HG03103 (cell line): ENCODE measurements at regions not wholly inside any gene's neighbourhood (a gene's known extent, or its start where the extent isn't known, plus 50 kb on each side); places are given as distances from the start of the nearest gene placed in this dataset.

Experiments used
- ATAC-seq: cut with Tn5 transposase; IDR thresholded peaks from one replicate; pipeline ENCODE4 v1.9.1; 2021; ENCODE audit warnings: low read depth; ENCODE audit not compliant: unreplicated experiment

GRCh38 chr10:107647462-107647861 is 483.0 kb upstream of the SORCS1 start:
- no peak for ATAC-seq

DNA sequence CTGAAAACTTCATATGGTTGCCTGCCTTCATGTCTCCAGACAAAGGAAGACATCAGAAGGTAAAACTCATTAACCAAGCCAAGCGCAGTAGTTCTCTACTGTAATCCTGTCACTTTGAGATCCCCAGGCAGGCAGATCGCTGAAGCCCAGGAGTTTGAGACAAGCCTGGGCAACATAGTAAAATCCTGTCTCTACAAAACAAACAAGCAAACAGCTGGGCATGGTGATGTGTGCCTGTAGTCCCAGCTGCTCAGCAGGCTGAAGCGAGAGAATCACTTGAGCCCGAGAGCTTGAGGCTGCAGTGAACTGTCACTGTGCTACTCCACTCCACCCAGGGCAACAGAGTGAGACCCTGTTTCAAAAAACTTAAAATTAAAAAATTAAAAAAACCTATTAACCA is 467.4 kb upstream of the SORCS1 start:
- ATAC-seq: no peak

GRCh38 chr10:107626862-107627261 is 462.4 kb upstream of the SORCS1 start:
- no peak for ATAC-seq

DNA sequence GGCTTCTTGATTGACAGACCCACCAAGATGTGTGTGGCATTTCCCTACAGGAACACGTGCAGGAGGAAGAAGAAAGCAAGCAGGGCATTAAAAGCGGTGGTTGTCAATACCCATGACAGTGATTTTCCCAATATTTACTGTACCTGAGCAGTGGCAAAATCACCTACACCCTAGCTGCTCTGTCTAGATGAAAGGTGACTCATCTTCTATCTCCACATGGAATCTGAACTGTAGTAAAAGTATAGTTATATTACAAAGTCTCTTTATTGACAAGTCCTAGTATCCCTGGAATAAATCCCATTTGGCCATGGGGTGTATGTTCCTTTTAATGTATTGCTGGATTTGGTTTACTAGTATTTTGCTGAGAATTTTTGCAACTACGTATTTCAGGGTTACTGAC is 458.8 kb upstream of the SORCS1 start:
- ATAC-seq: no peak

DNA sequence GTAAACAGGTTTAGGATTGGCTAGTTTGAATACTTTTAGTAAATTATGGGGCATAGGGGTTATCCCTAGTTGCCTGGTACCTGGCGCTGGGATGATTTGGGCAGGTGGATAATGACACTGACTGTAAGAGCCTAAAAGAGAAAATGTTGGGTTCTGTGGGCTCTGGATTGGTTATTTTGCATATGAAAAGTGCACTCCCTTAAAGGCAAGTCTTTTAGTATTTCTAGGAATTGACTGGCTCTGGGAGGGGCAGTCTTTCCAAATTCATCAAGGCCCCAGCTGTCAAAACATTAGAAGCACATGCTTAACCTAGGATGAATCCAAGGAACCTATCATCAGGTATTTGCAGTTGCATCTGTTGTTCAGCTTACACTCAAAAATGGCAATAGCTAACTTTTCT is 454.6 kb upstream of the SORCS1 start:
- ATAC-seq: no peak

GRCh38 chr10:107618504-107618994 is 454.0 kb upstream of the SORCS1 start:
- ATAC-seq: no peak

- ATAC-seq: no peak
Measured at GRCh38 chr10:107616463-107617410, 452.2 kb upstream of the SORCS1 start.

DNA sequence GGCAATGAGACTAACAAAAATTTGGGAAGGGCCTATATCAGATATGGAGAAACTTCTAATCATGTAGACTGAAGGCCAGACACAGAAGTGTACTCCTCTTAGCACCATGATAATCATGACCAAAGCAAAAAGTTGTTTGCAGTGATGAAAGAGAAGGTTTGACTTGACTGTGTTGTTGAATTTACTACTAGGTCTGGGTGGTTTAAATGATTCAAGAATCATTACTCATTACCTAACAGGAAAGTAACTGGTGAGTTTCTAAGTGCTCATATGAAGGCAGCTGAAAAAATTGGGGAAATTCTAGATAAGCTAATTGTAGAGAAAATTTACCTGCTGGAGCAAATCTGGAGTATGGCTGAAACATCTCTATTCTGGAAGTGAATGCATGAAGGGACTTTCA is 451.5 kb upstream of the SORCS1 start:
- no peak for ATAC-seq

GRCh38 chr10:107614939-107615685 is 450.6 kb upstream of the SORCS1 start:
- ATAC-seq: no peak

DNA sequence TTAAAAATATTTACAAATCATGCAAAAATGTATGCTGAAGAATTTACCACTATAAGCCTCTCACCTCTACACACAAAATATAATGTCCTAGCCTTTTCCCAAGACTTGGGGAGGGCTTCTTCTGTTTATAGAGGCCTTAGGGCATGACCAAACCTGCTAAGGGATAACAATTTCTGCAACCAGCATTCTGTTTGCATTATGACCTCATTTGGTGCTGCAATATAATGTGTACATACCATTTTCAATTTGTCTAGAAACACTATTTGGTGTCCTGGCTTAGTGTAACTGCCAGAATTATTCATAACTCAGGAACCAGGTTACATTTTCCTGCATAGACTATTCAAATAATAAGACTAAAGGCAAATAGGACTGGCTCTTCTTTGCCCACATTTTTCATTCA is 446.6 kb upstream of the SORCS1 start:
- ATAC-seq: no peak

DNA sequence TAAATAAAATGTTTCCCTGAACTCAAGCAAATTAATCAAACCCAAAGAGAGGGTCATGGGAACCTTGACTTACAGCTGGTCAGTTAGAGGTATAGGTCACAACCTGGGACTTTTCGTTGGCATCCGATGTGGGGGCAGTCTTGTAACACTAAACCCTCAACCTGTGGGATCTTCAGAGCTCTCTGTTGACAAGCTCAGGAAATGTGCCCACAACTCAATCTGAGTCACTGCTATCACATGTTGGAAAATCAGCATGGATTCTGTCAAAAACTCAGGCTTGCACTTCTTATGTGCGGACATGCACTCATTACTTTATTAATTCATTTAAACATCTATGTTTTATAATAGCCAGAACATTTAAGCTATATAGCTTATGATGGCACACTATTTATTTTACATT is 424.6 kb upstream of the SORCS1 start:
- ATAC-seq: no peak

- no peak for ATAC-seq
Measured at GRCh38 chr10:107585630-107586029, 421.1 kb upstream of the SORCS1 start.

DNA sequence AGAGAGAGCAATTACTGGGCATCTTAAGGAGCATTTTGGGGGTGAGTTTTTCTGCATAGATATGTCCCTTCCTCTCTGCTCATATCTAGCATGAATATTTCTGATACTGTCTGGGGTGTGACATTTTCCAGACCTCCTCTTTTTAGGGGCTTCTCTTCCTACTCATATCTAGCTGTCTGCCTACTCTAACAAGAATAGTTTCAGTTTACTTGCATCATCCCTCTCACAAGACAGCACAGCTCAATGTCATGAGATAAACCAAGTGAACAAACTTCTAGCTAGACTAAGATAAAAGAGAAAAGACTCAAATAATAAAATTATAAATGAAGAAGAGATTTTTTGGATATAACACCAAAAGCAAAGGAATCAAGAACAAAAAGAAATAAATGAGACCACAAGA is 419.5 kb upstream of the SORCS1 start:
- ATAC-seq: no peak

GRCh38 chr10:107579970-107580369 is 415.5 kb upstream of the SORCS1 start:
- ATAC-seq: no peak

- ATAC-seq: no peak
Measured at GRCh38 chr10:107577221-107577620, 412.7 kb upstream of the SORCS1 start.

DNA sequence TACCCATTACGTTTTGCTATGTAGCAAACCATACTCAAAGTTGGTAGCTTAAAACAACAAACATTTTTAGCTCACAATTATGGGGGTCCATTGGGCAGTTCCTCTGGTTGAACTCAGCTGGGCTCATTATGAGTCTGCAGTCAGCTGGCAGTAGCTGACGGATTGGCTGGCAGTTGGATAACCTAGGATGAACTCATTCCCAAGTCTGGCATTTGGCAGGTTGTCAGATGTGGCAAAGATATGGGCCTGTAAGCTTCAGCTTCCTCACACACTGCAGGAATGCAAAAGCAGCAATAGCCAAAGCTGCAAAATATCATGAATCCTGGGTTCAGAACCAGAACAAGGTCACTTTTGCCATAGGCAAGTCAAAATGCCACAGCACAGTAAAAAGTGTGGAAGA is 412.2 kb upstream of the SORCS1 start:
- no peak for ATAC-seq

- no peak for ATAC-seq
Measured at GRCh38 chr10:107565014-107565413, 400.5 kb upstream of the SORCS1 start.

DNA sequence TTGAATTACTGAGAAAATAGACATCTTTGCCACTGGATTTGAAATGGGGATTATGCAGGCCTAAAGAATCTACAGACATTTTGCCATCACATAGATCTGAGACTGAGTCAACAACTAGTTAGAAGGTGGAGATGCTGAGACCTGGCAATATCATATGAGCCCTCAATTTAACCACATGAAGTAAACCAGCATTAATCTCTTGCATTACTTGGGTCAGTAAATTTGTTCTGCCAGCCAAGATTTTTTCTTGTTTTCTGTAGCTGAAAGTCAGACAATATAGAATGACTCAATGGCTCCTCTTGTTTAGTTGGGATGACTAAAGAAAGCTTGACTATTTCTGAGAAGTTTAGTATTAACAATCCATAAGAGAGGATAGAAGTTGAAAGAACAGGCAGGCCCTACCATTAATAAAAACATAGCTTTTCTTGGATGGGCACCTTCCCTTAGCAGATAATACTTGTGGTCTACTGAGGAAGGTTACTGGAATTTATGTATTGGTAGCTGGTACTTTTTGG is 396.7 kb upstream of the SORCS1 start:
- ATAC-seq: no peak

GRCh38 chr10:107557916-107558315 is 393.4 kb upstream of the SORCS1 start:
- ATAC-seq: no peak

- no peak for ATAC-seq
Measured at GRCh38 chr10:107554333-107554732, 389.8 kb upstream of the SORCS1 start.

- ATAC-seq: no peak
Measured at GRCh38 chr10:107553470-107553869, 389.0 kb upstream of the SORCS1 start.
